ENCODE measurements at regions not wholly inside any gene's neighbourhood (a gene's known extent, or its start where the extent isn't known, plus 50 kb on each side); places are given as distances from the start of the nearest gene placed in this dataset.

DNA sequence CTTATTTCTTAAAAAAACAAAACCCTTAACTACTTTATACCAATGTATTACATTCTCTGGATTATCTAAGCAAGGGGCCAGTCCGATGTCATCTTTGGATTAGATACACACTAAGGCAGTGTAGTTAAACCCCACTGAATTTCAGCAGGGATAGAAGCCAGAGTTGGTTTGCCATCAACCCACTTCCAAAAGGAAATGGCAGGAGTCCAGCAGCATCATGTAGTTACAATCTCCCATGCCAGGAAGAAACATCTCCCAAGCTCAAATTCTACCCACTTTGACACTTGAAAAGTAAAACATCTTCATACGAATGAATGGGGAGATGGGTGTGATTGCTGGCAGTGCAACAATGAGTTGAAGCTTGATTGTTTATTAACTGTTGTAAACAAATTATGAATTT lies 203.5 kb upstream of the PLXNC1 start:
- DNase-seq (ENCODE audit: low spot score in 2 of 2): no peak
- no peak overlapping the region for H3K4me3 ChIP-seq
- WGBS, 2 donors: 79 to 89% methylated on average over 2 of the region's 2 CpGs
- H3K27me3 ChIP-seq: no peaks in the 10 kb centered on the region
- no peak overlapping the region for H3K27ac ChIP-seq
- no peaks in the 10 kb centered on the region for H3K36me3 ChIP-seq
- peaks cover 0 to 5% (median 0%) of the 10 kb centered on the region in 4 donors for H3K4me1 ChIP-seq
- no peak for TF ChIP-seq EP300 (IDR thresholded peaks at IDR 0.05)
- TF ChIP-seq, protein P1, sequence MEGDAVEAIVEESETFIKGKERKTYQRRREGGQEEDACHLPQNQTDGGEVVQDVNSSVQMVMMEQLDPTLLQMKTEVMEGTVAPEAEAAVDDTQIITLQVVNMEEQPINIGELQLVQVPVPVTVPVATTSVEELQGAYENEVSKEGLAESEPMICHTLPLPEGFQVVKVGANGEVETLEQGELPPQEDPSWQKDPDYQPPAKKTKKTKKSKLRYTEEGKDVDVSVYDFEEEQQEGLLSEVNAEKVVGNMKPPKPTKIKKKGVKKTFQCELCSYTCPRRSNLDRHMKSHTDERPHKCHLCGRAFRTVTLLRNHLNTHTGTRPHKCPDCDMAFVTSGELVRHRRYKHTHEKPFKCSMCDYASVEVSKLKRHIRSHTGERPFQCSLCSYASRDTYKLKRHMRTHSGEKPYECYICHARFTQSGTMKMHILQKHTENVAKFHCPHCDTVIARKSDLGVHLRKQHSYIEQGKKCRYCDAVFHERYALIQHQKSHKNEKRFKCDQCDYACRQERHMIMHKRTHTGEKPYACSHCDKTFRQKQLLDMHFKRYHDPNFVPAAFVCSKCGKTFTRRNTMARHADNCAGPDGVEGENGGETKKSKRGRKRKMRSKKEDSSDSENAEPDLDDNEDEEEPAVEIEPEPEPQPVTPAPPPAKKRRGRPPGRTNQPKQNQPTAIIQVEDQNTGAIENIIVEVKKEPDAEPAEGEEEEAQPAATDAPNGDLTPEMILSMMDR (IDR thresholded peaks at IDR 0.05): no peak
- no peak for TF ChIP-seq POLR2A (IDR thresholded peaks at IDR 0.05)
- peaks cover 0 to 11% (median 0%) of the 10 kb centered on the region in 4 donors for H3K9me3 ChIP-seq

DNA sequence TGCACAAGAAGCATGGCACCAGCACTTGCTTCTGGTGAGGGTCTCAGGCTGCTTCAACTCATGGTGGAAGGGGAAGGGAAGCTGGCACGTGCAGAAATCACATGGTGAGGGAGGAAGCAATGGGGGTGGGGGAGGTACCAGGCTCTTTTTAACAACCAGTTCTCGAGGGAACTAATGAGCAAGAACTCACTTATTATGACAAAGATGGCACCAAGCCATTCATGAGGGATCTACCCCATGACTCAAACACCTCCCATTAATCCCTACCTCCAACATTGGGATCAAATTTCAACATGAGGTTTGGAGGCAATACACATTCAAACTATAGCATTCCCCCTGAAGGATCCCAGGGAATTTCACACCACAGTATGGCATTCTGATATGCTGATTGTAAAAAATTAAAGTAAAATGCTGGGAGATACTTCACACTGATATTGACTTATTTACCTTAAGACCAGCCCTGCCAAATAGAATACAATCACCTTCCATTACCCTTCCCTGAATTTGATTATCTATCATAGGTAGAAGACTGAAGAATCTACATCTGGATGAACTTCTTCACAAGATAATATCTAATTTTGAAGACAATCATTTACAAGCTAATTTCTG lies 201.7 kb upstream of the PLXNC1 start:
- no peak for TF ChIP-seq EP300 (IDR thresholded peaks at IDR 0.05)
- TF ChIP-seq, protein P1 (IDR thresholded peaks at IDR 0.05): no peak
- no peak for TF ChIP-seq POLR2A (IDR thresholded peaks at IDR 0.05)
- peaks cover 0 to 5% (median 0%) of the 10 kb centered on the region in 4 donors for H3K4me1 ChIP-seq
- H3K27ac ChIP-seq: no peak overlapping the region
- WGBS, 2 donors: 46 to 53% methylated on average over 2 of the region's 2 CpGs
- H3K9me3 ChIP-seq: peaks cover 0 to 14% (median 0%) of the 10 kb centered on the region in 4 donors
- H3K4me3 ChIP-seq: no peak overlapping the region
- no peak for DNase-seq (ENCODE audit: low spot score in 2 of 2)
- H3K27me3 ChIP-seq: no peaks in the 10 kb centered on the region
- no peaks in the 10 kb centered on the region for H3K36me3 ChIP-seq

DNA sequence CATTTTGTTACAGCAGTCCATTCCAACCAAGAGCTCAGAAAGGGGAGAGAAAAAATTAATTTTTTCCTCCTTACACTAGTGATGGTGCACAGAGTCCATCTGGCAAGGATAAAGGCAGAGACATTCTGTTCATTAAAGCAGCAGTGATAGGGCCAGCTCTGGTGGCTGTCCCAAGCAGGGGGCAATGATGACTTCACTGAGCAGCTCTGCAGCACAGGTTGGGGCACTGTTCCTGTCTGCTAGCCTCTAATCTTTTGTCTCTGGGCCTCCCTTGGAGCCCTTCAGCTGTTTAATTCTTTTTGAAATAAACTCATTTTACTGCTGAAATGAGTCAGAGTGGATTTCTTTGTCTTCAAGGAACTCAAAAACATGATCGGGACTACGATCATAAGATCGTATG lies 200.9 kb upstream of the PLXNC1 start:
- WGBS, 2 donors: 87 to 92% methylated on average over 3 of the region's 3 CpGs
- Histone ChIP-seq H3K4me1 (peaks cover 0 to 5% (median 0%) of the 10 kb centered on the region in 4 donors), H3K9me3 (peaks cover 0 to 14% (median 0%) of the 10 kb centered on the region in 4 donors), H3K27me3 (no peaks in the 10 kb centered on the region), H3K36me3 (no peaks in the 10 kb centered on the region), H3K4me3 (no peak overlapping the region), H3K27ac (no peak overlapping the region)
- DNase-seq (ENCODE audit: low spot score in 2 of 2): no peak
- TF ChIP-seq POLR2A (IDR thresholded peaks at IDR 0.05) (no peak), EP300 (IDR thresholded peaks at IDR 0.05) (no peak)
- TF ChIP-seq, protein P1 (IDR thresholded peaks at IDR 0.05): no peak

DNA sequence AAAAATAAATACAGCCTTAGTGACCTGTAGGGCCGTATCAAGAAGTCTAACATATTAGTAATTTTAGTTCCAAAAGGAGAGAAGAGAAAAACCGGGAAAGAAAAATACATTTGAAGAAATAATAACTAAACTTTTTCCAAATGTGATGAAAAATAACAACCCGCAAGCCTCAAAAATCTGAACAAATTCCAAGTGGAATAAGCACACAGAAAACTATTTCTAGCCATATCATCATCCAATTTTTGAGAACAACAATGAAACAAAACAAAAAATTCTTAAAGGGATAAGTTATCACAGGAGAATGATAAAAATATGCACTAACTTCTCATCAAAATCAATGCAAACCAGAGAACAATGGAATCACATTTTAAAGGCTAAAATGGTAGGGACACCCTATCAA lies 198.1 kb upstream of the PLXNC1 start:
- H3K27me3 ChIP-seq: no peaks in the 10 kb centered on the region
- WGBS, 2 donors: 53 to 66% methylated on average over 3 of the region's 3 CpGs
- H3K27ac ChIP-seq: peak overlapping the region in 2 of 4 donors; percentile 39 to 52
- peaks cover 0 to 14% (median 0%) of the 10 kb centered on the region in 4 donors for H3K9me3 ChIP-seq
- peaks cover 0 to 5% (median 0%) of the 10 kb centered on the region in 4 donors for H3K4me1 ChIP-seq
- H3K4me3 ChIP-seq: no peak overlapping the region
- H3K36me3 ChIP-seq: no peaks in the 10 kb centered on the region
- DNase-seq (ENCODE audit: low spot score in 2 of 2): no peak
- no peak for TF ChIP-seq EP300 (IDR thresholded peaks at IDR 0.05)
- TF ChIP-seq, protein P1 (IDR thresholded peaks at IDR 0.05): no peak
- TF ChIP-seq POLR2A (IDR thresholded peaks at IDR 0.05): no peak

DNA sequence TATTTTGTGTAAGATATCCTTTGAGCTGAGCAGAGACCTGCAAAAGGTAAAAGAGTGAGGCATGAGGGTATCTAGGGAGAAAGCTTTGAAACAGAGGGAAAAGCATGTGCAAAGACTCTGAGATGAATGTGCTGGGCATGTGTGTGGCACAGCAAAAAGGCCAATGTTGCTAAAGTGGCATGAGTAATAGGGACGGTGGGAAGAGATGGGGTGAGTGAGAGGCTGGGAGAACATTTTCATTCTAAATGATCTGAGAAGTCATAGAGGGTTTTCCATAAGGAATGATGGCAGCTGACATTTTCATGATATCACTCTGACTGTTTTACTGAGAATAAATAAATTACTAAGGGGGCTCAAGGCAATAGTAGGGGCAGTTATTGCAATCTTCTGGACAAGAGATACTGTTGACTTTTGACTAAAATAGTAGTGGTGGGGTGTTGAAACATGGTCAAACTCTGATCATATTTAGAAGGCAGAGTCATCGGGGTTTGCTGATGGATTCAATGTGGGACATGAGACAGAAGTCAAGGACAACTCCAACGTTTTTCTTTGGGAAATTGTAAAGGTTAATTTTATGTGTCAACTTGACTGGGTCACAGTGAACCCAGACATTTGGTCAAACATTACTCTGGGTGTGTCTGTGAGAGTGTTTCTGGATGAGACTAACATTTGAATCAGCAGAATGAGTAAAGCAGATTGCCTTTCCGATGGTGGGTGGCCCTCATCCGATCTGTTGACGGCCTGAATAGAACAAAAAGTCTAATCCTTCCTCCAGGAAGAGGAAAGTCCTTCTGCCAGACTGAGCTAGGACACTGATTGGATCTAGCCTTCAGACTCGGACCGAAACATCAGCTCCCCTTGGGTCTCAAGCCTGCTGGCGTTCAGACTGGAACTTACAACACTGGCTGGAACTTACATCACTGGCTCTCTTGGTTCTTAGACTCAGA lies 193.9 kb upstream of the PLXNC1 start:
- peak in 1 of 2 donors; percentile 54 for DNase-seq (ENCODE audit: low spot score in 2 of 2)
- H3K9me3 ChIP-seq: peaks cover 0 to 7% (median 0%) of the 10 kb centered on the region in 4 donors

More for the DNA sequence above, 193.9 kb upstream of the PLXNC1 start:
- TF ChIP-seq EP300 (IDR thresholded peaks at IDR 0.05): peak in 1 of 2 donors; percentile 58
- TF ChIP-seq, protein P1 (IDR thresholded peaks at IDR 0.05): no peak
- no peak for TF ChIP-seq POLR2A (IDR thresholded peaks at IDR 0.05)
- Histone ChIP-seq H3K27me3 (no peaks in the 10 kb centered on the region), H3K36me3 (no peaks in the 10 kb centered on the region), H3K4me3 (no peak overlapping the region), H3K4me1 (no peaks in the 10 kb centered on the region), H3K27ac (peak overlapping the region in 2 of 4 donors; percentile 12 to 15)
- 69 to 74% methylated on average over 9 of the region's 9 CpGs for WGBS, 2 donors
